AG04450 (cell line): ENCODE measurements at regions not wholly inside any gene's neighbourhood (a gene's known extent, or its start where the extent isn't known, plus 50 kb on each side); places are given as distances from the start of the nearest gene placed in this dataset.

ENCODE experiments used
- CTCF ChIA-PET: fragments of 300-600, 350-600 bp; formaldehyde crosslinking; extraction: SDS; loops from one replicate; lab custom pipeline; 2022; ENCODE audit warnings: antibody characterized with exemption, inconsistent platforms; lab: Charles Lee
- POLR2A ChIA-PET: fragments of 350-600 bp; formaldehyde crosslinking; extraction: SDS; loops from one replicate; lab custom pipeline; 2021; ENCODE audit warnings: antibody characterized with exemption, inconsistent platforms; lab: Yijun Ruan, JAX
- DNase-seq: peaks from one replicate; pipeline ENCODE4 v3.0.0-alpha.2; 2011; ENCODE audit warnings: low read depth, low spot score
- H3K27ac ChIP-seq: one replicate; pipeline ENCODE4 v1.5.1; 2012; ENCODE audit warnings: low read depth, low read length, control low read depth
- H3K27me3 ChIP-seq: one replicate; pipeline ENCODE4 v1.6.0; 2012; ENCODE audit warnings: low read length; ENCODE audit not compliant: control insufficient read depth, insufficient read depth
- H3K4me3 ChIP-seq: 2 replicates; pipeline ENCODE4 v1.5.1; 2011; ENCODE audit warnings: mild to moderate bottlenecking, low read depth, low read length, control low read depth
- H3K9me3 ChIP-seq: 2 replicates; pipeline ENCODE4 v1.5.1; 2012; ENCODE audit warnings: low read length; ENCODE audit not compliant: control insufficient read depth, insufficient read depth
- TF ChIP-seq, protein P1 (sequence below): IDR thresholded peaks from 2 replicates; pipeline ENCODE4 v1.5.1; 2011; ENCODE audit warnings: low read depth, low read length, control low read depth, inconsistent platforms

DNA sequence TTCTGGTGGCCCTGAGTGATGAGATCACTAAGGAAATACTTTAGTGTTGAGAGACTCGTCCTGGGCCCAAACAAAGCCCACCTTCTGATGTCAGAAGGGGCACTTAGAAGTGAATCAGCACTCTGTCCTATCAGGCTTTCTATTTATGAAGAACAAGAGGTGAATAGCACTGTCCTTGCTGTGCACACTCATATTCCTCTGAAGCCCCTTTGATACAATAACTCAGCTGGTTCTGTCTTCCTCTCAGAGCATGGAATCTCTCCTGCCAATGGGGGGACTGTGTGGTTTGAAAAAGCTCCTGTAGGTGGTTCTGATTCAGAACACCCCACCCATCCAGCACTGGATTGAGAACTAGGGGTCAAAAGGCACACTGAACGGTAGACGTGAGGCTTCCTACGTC lies 348.1 kb downstream of the ETS1 start:
- Histone ChIP-seq H3K27ac (no peak overlapping the region), H3K4me3 (no peak overlapping the region), H3K27me3 (no peaks in the 10 kb centered on the region), H3K9me3 (peaks cover 3% of the 10 kb centered on the region; the same call in 1 of the 2 replicates)
- TF ChIP-seq, protein P1, sequence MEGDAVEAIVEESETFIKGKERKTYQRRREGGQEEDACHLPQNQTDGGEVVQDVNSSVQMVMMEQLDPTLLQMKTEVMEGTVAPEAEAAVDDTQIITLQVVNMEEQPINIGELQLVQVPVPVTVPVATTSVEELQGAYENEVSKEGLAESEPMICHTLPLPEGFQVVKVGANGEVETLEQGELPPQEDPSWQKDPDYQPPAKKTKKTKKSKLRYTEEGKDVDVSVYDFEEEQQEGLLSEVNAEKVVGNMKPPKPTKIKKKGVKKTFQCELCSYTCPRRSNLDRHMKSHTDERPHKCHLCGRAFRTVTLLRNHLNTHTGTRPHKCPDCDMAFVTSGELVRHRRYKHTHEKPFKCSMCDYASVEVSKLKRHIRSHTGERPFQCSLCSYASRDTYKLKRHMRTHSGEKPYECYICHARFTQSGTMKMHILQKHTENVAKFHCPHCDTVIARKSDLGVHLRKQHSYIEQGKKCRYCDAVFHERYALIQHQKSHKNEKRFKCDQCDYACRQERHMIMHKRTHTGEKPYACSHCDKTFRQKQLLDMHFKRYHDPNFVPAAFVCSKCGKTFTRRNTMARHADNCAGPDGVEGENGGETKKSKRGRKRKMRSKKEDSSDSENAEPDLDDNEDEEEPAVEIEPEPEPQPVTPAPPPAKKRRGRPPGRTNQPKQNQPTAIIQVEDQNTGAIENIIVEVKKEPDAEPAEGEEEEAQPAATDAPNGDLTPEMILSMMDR = no peak
- no peak for DNase-seq
- POLR2A ChIA-PET = no interaction called here
- CTCF ChIA-PET = no interaction called here

- Histone ChIP-seq H3K4me3 (no peak overlapping the region), H3K27ac (no peak overlapping the region), H3K27me3 (no peaks in the 10 kb centered on the region), H3K9me3 (peaks cover 3% of the 10 kb centered on the region; the same call in 1 of the 2 replicates)
- TF ChIP-seq, protein P1 = no peak
- DNase-seq = no peak
- ChIA-PET CTCF (interaction anchor here (1.0 kb wide), 2 partner anchors 81 to 393 kb away, joined by 3 read pairs; no protein-coding TSS in a partner anchor), POLR2A (no interaction called here)
These were observed 348.7 kb downstream of the ETS1 start for GRCh38 chr11:128238521-128239265.

DNA sequence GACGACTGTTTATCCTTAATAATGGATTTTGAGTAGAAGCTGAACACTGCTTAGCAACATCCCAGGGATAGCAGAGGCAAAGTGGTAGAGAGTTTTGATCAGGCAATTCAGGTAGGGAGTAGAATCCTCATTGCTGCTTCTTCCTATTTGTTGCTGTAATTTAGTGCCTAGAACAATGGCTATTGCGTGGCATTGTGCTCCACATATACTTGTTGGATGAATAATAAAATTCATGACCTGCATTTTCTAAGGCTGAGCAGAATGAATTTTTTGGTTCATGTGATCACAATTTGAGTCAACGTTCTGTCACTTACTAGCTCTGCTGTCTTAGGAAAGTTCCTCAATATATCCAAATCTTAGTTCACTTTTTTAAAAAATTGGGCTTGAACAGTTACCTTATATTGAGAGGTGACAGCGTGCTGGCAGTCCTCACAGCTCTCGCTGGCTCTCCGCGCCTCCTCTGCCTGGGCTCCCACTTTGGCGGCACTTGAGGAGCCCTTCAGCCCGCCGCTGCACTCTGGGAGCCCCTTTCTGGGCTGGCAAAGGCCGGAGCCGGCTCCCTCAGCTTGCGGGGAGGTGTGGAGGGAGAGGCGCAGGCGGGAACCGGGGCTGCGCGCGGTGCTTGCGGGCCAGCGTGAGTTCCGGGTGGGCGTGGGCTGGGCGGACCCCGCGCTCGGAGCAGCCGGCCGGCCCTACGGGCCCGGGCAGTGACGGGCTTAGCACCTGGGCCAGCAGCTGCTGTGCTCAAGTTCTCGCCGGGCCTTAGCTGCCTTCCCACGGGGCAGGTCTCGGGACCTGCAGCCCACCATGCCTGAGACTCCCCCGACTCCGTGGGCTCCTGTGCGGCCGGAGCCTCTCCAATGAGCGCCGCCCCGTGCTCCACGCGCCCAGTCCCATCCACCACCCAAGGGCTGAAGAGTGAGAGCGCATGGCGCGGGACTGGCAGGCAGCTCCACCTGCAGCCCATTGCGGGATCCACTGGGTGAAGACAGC lies 350.6 kb downstream of the ETS1 start:
- no peaks in the 10 kb centered on the region for H3K27me3 ChIP-seq

GRCh38 chr11:128235958-128236357 lies 351.4 kb downstream of the ETS1 start:
- Histone ChIP-seq H3K27me3 (no peaks in the 10 kb centered on the region), H3K9me3 (peaks cover 3% of the 10 kb centered on the region; the same call in 1 of the 2 replicates), H3K27ac (no peak overlapping the region), H3K4me3 (no peak overlapping the region)
- ChIA-PET POLR2A (no interaction called here), CTCF (no interaction called here)
- DNase-seq = no peak
- TF ChIP-seq, protein P1 = no peak

More for the DNA sequence above, 350.6 kb downstream of the ETS1 start:
- CTCF ChIA-PET = no interaction called here
- Histone ChIP-seq H3K9me3 (peaks cover 3% of the 10 kb centered on the region; the same call in 1 of the 2 replicates), H3K27ac (no peak overlapping the region), H3K4me3 (no peak overlapping the region)
- TF ChIP-seq, protein P1 = no peak
- DNase-seq = no peak
- POLR2A ChIA-PET = no interaction called here
